ENCODE measurements at regions not wholly inside any gene's neighbourhood (a gene's known extent, or its start where the extent isn't known, plus 50 kb on each side); places are given as distances from the start of the nearest gene placed in this dataset.
"Not testable (repeated sequence)": the region's sequence is repeated elsewhere in the genome, so short reads cannot be mapped to it uniquely, and the experiment has no call there.

GRCh38 chr9:42656789-42657188 is 473.3 kb downstream of the SPATA31A6 start:
- not testable (repeated sequence) for H3K4me1 Mint-ChIP-seq; ATAC-seq (ENCODE audit: low read depth); H3K36me3 Mint-ChIP-seq

GRCh38 chr9:42657496-42657895 is 474.0 kb downstream of the SPATA31A6 start:
- H3K27ac Mint-ChIP-seq; DNase-seq; ATAC-seq (ENCODE audit: low read depth); H3K9me3 Mint-ChIP-seq; H3K4me3 Mint-ChIP-seq; H3K4me1 Mint-ChIP-seq; H3K36me3 Mint-ChIP-seq; POLR2A ChIA-PET; H3K27me3 Mint-ChIP-seq: not testable (repeated sequence)

More at GRCh38 chr9:42656789-42657188, 473.3 kb downstream of the SPATA31A6 start:
- H3K27ac Mint-ChIP-seq, H3K4me3 Mint-ChIP-seq, H3K9me3 Mint-ChIP-seq, H3K27me3 Mint-ChIP-seq, POLR2A ChIA-PET, DNase-seq: not testable (repeated sequence)

GRCh38 chr9:42697146-42697545 is 513.7 kb downstream of the SPATA31A6 start:
- POLR2A ChIA-PET; H3K27me3 Mint-ChIP-seq; H3K36me3 Mint-ChIP-seq; H3K4me1 Mint-ChIP-seq; DNase-seq; ATAC-seq (ENCODE audit: low read depth); H3K27ac Mint-ChIP-seq; H3K9me3 Mint-ChIP-seq; H3K4me3 Mint-ChIP-seq: not testable (repeated sequence)

- H3K9me3 Mint-ChIP-seq; H3K27me3 Mint-ChIP-seq; H3K27ac Mint-ChIP-seq; H3K4me3 Mint-ChIP-seq; H3K4me1 Mint-ChIP-seq; DNase-seq; POLR2A ChIA-PET; ATAC-seq (ENCODE audit: low read depth); H3K36me3 Mint-ChIP-seq: not testable (repeated sequence)
Measured at GRCh38 chr9:42702890-42703289, 519.4 kb downstream of the SPATA31A6 start.

- H3K27ac Mint-ChIP-seq; H3K4me1 Mint-ChIP-seq; H3K36me3 Mint-ChIP-seq; ATAC-seq (ENCODE audit: low read depth); POLR2A ChIA-PET; H3K27me3 Mint-ChIP-seq; H3K9me3 Mint-ChIP-seq; H3K4me3 Mint-ChIP-seq: not testable (repeated sequence)
- DNase-seq: peak; percentile 39
Measured at GRCh38 chr9:42724841-42725835, 541.7 kb downstream of the SPATA31A6 start.

GRCh38 chr9:42743030-42743814 is 559.8 kb downstream of the SPATA31A6 start:
- H3K36me3 Mint-ChIP-seq; H3K27me3 Mint-ChIP-seq; H3K27ac Mint-ChIP-seq; POLR2A ChIA-PET; H3K4me1 Mint-ChIP-seq; H3K9me3 Mint-ChIP-seq; H3K4me3 Mint-ChIP-seq; ATAC-seq (ENCODE audit: low read depth): not testable (repeated sequence)
- DNase-seq: peak; percentile 74

GRCh38 chr9:42757251-42757650 is 573.8 kb downstream of the SPATA31A6 start:
- H3K27me3 Mint-ChIP-seq; H3K27ac Mint-ChIP-seq; ATAC-seq (ENCODE audit: low read depth); H3K9me3 Mint-ChIP-seq; H3K4me1 Mint-ChIP-seq; POLR2A ChIA-PET; H3K36me3 Mint-ChIP-seq; H3K4me3 Mint-ChIP-seq; DNase-seq: not testable (repeated sequence)

- H3K27ac Mint-ChIP-seq; DNase-seq; H3K36me3 Mint-ChIP-seq; H3K27me3 Mint-ChIP-seq; POLR2A ChIA-PET; H3K4me1 Mint-ChIP-seq; ATAC-seq (ENCODE audit: low read depth); H3K9me3 Mint-ChIP-seq; H3K4me3 Mint-ChIP-seq: not testable (repeated sequence)
Measured at GRCh38 chr9:42759320-42759719, 575.9 kb downstream of the SPATA31A6 start.

GRCh38 chr9:42782201-42782600 is 598.7 kb downstream of the SPATA31A6 start:
- DNase-seq, H3K9me3 Mint-ChIP-seq: not testable (repeated sequence)

GRCh38 chr9:42792725-42793124 is 609.3 kb downstream of the SPATA31A6 start:
- DNase-seq; H3K4me1 Mint-ChIP-seq; POLR2A ChIA-PET; H3K27ac Mint-ChIP-seq; H3K36me3 Mint-ChIP-seq; ATAC-seq (ENCODE audit: low read depth); H3K4me3 Mint-ChIP-seq; H3K27me3 Mint-ChIP-seq; H3K9me3 Mint-ChIP-seq: not testable (repeated sequence)

More at GRCh38 chr9:42782201-42782600, 598.7 kb downstream of the SPATA31A6 start:
- H3K4me1 Mint-ChIP-seq; ATAC-seq (ENCODE audit: low read depth); H3K27me3 Mint-ChIP-seq; H3K36me3 Mint-ChIP-seq; H3K27ac Mint-ChIP-seq; POLR2A ChIA-PET; H3K4me3 Mint-ChIP-seq: not testable (repeated sequence)

GRCh38 chr9:42798571-42798970 is 615.1 kb downstream of the SPATA31A6 start:
- DNase-seq; H3K4me3 Mint-ChIP-seq; ATAC-seq (ENCODE audit: low read depth); H3K36me3 Mint-ChIP-seq; H3K9me3 Mint-ChIP-seq; H3K4me1 Mint-ChIP-seq; H3K27me3 Mint-ChIP-seq; POLR2A ChIA-PET; H3K27ac Mint-ChIP-seq: not testable (repeated sequence)

GRCh38 chr9:42802716-42803115 is 619.3 kb downstream of the SPATA31A6 start:
- H3K27ac Mint-ChIP-seq; H3K36me3 Mint-ChIP-seq; H3K27me3 Mint-ChIP-seq; H3K4me3 Mint-ChIP-seq; H3K4me1 Mint-ChIP-seq; ATAC-seq (ENCODE audit: low read depth); POLR2A ChIA-PET; H3K9me3 Mint-ChIP-seq; DNase-seq: not testable (repeated sequence)

GRCh38 chr9:42806674-42807073 is 623.2 kb downstream of the SPATA31A6 start:
- ATAC-seq (ENCODE audit: low read depth); H3K27me3 Mint-ChIP-seq; DNase-seq; H3K4me1 Mint-ChIP-seq; H3K9me3 Mint-ChIP-seq; H3K4me3 Mint-ChIP-seq; POLR2A ChIA-PET; H3K27ac Mint-ChIP-seq; H3K36me3 Mint-ChIP-seq: not testable (repeated sequence)

- H3K4me3 Mint-ChIP-seq; H3K9me3 Mint-ChIP-seq; POLR2A ChIA-PET; H3K4me1 Mint-ChIP-seq; DNase-seq; ATAC-seq (ENCODE audit: low read depth); H3K36me3 Mint-ChIP-seq; H3K27ac Mint-ChIP-seq; H3K27me3 Mint-ChIP-seq: not testable (repeated sequence)
Measured at GRCh38 chr9:42821468-42821867, 638.0 kb downstream of the SPATA31A6 start.
